ENCODE measurements at regions not wholly inside any gene's neighbourhood (a gene's known extent, or its start where the extent isn't known, plus 50 kb on each side); places are given as distances from the start of the nearest gene placed in this dataset.

DNA sequence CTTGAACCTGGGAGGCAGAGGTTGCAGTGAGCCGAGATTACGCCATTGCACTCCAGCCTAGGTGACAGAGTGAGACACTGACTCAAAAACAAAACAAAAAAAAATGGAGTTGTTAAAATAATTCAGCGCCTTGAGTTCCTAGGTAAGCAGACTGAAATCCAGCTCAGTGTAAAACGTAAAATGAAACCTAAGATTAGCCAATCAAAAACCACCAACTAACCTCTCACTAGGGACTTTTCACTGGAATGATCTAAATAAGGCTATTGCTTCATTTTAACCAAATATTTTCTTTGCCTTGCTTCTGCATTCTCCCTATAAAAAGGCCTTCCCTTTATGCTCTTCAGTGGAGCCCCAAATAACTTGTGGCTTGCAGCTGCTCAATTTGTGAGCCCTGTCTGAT, 91.6 kb upstream of the HIF1A start:
- TF ChIP-seq, protein P1, sequence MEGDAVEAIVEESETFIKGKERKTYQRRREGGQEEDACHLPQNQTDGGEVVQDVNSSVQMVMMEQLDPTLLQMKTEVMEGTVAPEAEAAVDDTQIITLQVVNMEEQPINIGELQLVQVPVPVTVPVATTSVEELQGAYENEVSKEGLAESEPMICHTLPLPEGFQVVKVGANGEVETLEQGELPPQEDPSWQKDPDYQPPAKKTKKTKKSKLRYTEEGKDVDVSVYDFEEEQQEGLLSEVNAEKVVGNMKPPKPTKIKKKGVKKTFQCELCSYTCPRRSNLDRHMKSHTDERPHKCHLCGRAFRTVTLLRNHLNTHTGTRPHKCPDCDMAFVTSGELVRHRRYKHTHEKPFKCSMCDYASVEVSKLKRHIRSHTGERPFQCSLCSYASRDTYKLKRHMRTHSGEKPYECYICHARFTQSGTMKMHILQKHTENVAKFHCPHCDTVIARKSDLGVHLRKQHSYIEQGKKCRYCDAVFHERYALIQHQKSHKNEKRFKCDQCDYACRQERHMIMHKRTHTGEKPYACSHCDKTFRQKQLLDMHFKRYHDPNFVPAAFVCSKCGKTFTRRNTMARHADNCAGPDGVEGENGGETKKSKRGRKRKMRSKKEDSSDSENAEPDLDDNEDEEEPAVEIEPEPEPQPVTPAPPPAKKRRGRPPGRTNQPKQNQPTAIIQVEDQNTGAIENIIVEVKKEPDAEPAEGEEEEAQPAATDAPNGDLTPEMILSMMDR (IDR thresholded peaks at IDR 0.05; ENCODE audit: low read length) = no peak
- TF ChIP-seq EZH2 (IDR thresholded peaks at IDR 0.05; ENCODE audit: borderline replicate concordance, low read length) = no peak

Data from OCI-LY1 (cell line).